NB4 (cell line): ENCODE measurements at regions not wholly inside any gene's neighbourhood (a gene's known extent, or its start where the extent isn't known, plus 50 kb on each side); places are given as distances from the start of the nearest gene placed in this dataset.

ENCODE experiments used
- DNase-seq: peaks from one replicate; pipeline ENCODE4 v3.0.0; 2010; ENCODE audit warnings: low read depth
- H3K4me3 ChIP-seq: one replicate; pipeline ENCODE4 v1.5.1; 2011; ENCODE audit warnings: mild to moderate bottlenecking, low read depth, low read length, moderate library complexity
- CTCF ChIP-seq: IDR thresholded peaks from one replicate; pipeline ENCODE4 v1.5.1; 2012; ENCODE audit warnings: low read depth, low read length
- MAX ChIP-seq: IDR thresholded peaks from 2 replicates; pipeline ENCODE4 v1.6.1; 2011; ENCODE audit warnings: low read depth, low read length
- MYC ChIP-seq: IDR thresholded peaks from 2 replicates; pipeline ENCODE4 v1.6.1; 2011; ENCODE audit warnings: low read depth, low read length
- POLR2A ChIP-seq: IDR thresholded peaks from 2 replicates; pipeline ENCODE4 v1.6.1; 2011; ENCODE audit warnings: mild to moderate bottlenecking; ENCODE audit not compliant: insufficient read length; ENCODE audit errors: extremely low read depth

GRCh38 chr6:150764334-150765066, 101.0 kb upstream of the MTHFD1L start:
- DNase-seq, result no peak
- H3K4me3 ChIP-seq, result no peak overlapping the region
- TF ChIP-seq CTCF (no peak), MYC (no peak), MAX (no peak), POLR2A (no peak)

- H3K4me3 ChIP-seq, result no peak overlapping the region
- no peak for DNase-seq
- TF ChIP-seq MAX (no peak), MYC (no peak), POLR2A (no peak), CTCF (no peak)
These were observed 100.3 kb upstream of the MTHFD1L start for GRCh38 chr6:150765067-150765764.

GRCh38 chr6:150766201-150766997, 99.1 kb upstream of the MTHFD1L start:
- no peak for DNase-seq
- no peak overlapping the region for H3K4me3 ChIP-seq
- TF ChIP-seq CTCF, result no peak
- TF ChIP-seq POLR2A, result no peak
- no peak for TF ChIP-seq MAX

GRCh38 chr6:150767161-150767560, 98.3 kb upstream of the MTHFD1L start:
- TF ChIP-seq MYC (no peak), POLR2A (no peak), MAX (no peak), CTCF (no peak)

GRCh38 chr6:150767571-150768018, 97.9 kb upstream of the MTHFD1L start:
- TF ChIP-seq MAX, result no peak
- TF ChIP-seq CTCF, result no peak
- no peak for TF ChIP-seq POLR2A
- TF ChIP-seq MYC, result no peak
- H3K4me3 ChIP-seq, result no peak overlapping the region
- DNase-seq, result no peak

More at GRCh38 chr6:150767161-150767560, 98.3 kb upstream of the MTHFD1L start:
- DNase-seq, result no peak
- H3K4me3 ChIP-seq, result no peak overlapping the region
